Activated CD4-positive, alpha-beta memory T cell treated with anti-CD3 and anti-CD28 coated beads, Interleukin-2, amount 10 ng/mL, durations not matched to agents 7 days and 5 days (primary cell): ENCODE measurements at regions not wholly inside any gene's neighbourhood (a gene's known extent, or its start where the extent isn't known, plus 50 kb on each side); places are given as distances from the start of the nearest gene placed in this dataset.
"Not testable (repeated sequence)": the region's sequence is repeated elsewhere in the genome, so short reads cannot be mapped to it uniquely, and the experiment has no call there.

Experiments
- CTCF ChIA-PET: fragments of 350-600 bp; sonication (Branson Sonifier 250); formaldehyde crosslinking; loops from one replicate; lab custom pipeline; 2021; ENCODE audit warnings: antibody characterized with exemption, inconsistent platforms; lab: Charles Lee
- POLR2A ChIA-PET: fragments of 350-600 bp; sonication (Branson Sonifier 250); formaldehyde crosslinking; loops from one replicate; lab custom pipeline; 2021; ENCODE audit warnings: antibody characterized with exemption; lab: Charles Lee
- DNase-seq: peaks from one replicate; pipeline ENCODE4 v3.0.0-alpha.2; 2020
- H3K27ac Mint-ChIP-seq: one replicate; pipeline ENCODE4 v1.8.0; 2021; ENCODE audit warnings: mild to moderate bottlenecking, mixed read lengths
- H3K27me3 Mint-ChIP-seq: one replicate; pipeline ENCODE4 v1.8.0; 2021; ENCODE audit warnings: mixed read lengths
- H3K36me3 Mint-ChIP-seq: one replicate; pipeline ENCODE4 v1.8.0; 2021; ENCODE audit warnings: low read depth, mixed read lengths
- H3K4me1 Mint-ChIP-seq: one replicate; pipeline ENCODE4 v1.8.0; 2021; ENCODE audit warnings: mixed read lengths
- H3K4me3 Mint-ChIP-seq: one replicate; pipeline ENCODE4 v1.8.0; 2021; ENCODE audit warnings: mild to moderate bottlenecking, mixed read lengths
- H3K9me3 Mint-ChIP-seq: one replicate; pipeline ENCODE4 v1.8.0; 2021; ENCODE audit warnings: mixed read lengths

DNA sequence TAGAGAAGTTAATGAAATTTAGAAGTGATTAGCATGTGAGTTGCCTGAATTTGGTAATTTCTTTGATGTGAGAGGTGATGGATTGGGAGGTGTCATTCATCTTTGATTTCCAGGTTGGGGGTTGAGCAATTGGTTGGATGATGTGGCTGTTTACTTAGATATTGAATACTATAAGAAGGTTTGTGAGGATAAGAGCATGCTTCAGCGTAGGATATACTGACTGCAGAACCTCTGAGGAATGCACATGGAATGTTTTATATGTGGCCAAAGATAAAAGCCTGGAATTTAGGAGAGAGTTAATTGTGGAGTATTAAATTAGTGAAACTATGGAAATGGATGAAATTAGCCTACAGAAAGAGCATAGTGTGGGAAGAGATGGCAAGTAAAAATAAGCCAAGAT, 165.4 kb upstream of the MAD2L1 start:
- ChIA-PET POLR2A (no interaction called here), CTCF (no interaction called here)
- no peak overlapping the region for H3K27ac Mint-ChIP-seq
- no peaks in the 10 kb centered on the region for H3K4me1 Mint-ChIP-seq
- DNase-seq, result no peak
- H3K27me3 Mint-ChIP-seq, result peaks cover 3% of the 10 kb centered on the region
- no peaks in the 10 kb centered on the region for H3K36me3 Mint-ChIP-seq
- H3K9me3 Mint-ChIP-seq, result no peaks in the 10 kb centered on the region
- H3K4me3 Mint-ChIP-seq, result no peak overlapping the region

DNA sequence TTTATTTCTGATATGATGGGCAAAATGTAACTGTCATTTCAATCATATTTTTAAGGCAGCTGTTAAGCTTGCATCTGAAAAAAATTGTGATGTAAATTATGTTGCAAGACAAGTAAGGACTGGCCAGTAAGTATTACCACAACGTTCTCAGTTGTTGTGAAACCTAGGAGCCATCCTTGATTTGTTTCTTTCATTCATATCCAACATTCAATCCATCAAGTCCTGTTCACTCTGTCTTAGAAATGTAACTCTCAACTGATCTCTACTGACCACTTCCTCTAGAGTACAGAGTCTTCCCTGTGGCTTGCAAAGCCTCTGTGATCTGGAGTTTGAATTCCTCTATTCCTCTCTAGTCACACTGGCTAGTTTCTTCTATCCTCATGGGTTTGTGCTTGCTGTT, 161.4 kb upstream of the MAD2L1 start:
- no peak overlapping the region for H3K4me3 Mint-ChIP-seq
- no peaks in the 10 kb centered on the region for H3K9me3 Mint-ChIP-seq
- no peaks in the 10 kb centered on the region for H3K4me1 Mint-ChIP-seq
- DNase-seq, result no peak
- ChIA-PET POLR2A (no interaction called here), CTCF (no interaction called here)
- H3K27ac Mint-ChIP-seq, result no peak overlapping the region
- no peaks in the 10 kb centered on the region for H3K36me3 Mint-ChIP-seq
- peaks cover 3% of the 10 kb centered on the region for H3K27me3 Mint-ChIP-seq

- no peaks in the 10 kb centered on the region for H3K36me3 Mint-ChIP-seq
- no peaks in the 10 kb centered on the region for H3K9me3 Mint-ChIP-seq
- no peak overlapping the region for H3K27ac Mint-ChIP-seq
- ChIA-PET CTCF (no interaction called here), POLR2A (no interaction called here)
- no peak for DNase-seq
- no peak overlapping the region for H3K4me3 Mint-ChIP-seq
- peaks cover 3% of the 10 kb centered on the region for H3K27me3 Mint-ChIP-seq
- H3K4me1 Mint-ChIP-seq, result no peaks in the 10 kb centered on the region
Measured at GRCh38 chr4:120227554-120227953, 160.9 kb upstream of the MAD2L1 start.

DNA sequence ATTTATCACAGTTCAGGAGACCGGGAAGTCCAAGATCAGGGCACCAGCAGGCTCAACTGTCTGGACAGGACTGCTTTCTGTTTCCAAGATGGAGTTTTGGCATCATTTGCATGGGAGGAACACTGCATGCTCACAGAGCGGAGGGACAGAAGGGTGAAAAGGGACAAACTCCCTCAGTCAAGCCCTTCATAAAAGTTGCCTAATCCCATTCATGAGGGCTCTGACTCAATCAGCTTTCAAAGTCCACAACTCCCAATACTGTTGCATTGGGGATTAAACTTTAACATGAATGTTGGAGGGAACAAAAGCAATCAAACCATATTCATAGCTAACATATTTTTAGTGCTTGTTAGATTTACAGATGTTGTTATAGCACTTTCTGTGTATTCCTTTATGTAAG, 158.9 kb upstream of the MAD2L1 start:
- Mint-ChIP-seq H3K27ac (no peak overlapping the region), H3K4me3 (no peak overlapping the region)

GRCh38 chr4:120218981-120219380, 152.3 kb upstream of the MAD2L1 start:
- CTCF ChIA-PET, result no interaction called here
- H3K4me1 Mint-ChIP-seq, result no peaks in the 10 kb centered on the region

More for the DNA sequence above, 158.9 kb upstream of the MAD2L1 start:
- peaks cover 3% of the 10 kb centered on the region for H3K27me3 Mint-ChIP-seq
- H3K9me3 Mint-ChIP-seq, result no peaks in the 10 kb centered on the region
- POLR2A ChIA-PET, result no interaction called here
- H3K4me1 Mint-ChIP-seq, result no peaks in the 10 kb centered on the region
- no peaks in the 10 kb centered on the region for H3K36me3 Mint-ChIP-seq
- CTCF ChIA-PET, result no interaction called here
- DNase-seq, result no peak

GRCh38 chr4:120215350-120215749, 148.7 kb upstream of the MAD2L1 start:
- no peak overlapping the region for H3K4me3 Mint-ChIP-seq
- H3K9me3 Mint-ChIP-seq, result no peaks in the 10 kb centered on the region
- H3K27ac Mint-ChIP-seq, result no peak overlapping the region
- CTCF ChIA-PET, result no interaction called here
- H3K4me1 Mint-ChIP-seq, result no peaks in the 10 kb centered on the region
- no peaks in the 10 kb centered on the region for H3K36me3 Mint-ChIP-seq
- POLR2A ChIA-PET, result no interaction called here
- H3K27me3 Mint-ChIP-seq, result no peaks in the 10 kb centered on the region
- DNase-seq, result no peak

More at GRCh38 chr4:120218981-120219380, 152.3 kb upstream of the MAD2L1 start:
- no peaks in the 10 kb centered on the region for H3K36me3 Mint-ChIP-seq
- H3K27ac Mint-ChIP-seq, result no peak overlapping the region
- POLR2A ChIA-PET, result no interaction called here
- H3K9me3 Mint-ChIP-seq, result no peaks in the 10 kb centered on the region
- no peak overlapping the region for H3K4me3 Mint-ChIP-seq
- DNase-seq, result no peak
- H3K27me3 Mint-ChIP-seq, result no peaks in the 10 kb centered on the region

- Mint-ChIP-seq H3K36me3 (no peaks in the 10 kb centered on the region), H3K4me1 (no peaks in the 10 kb centered on the region), H3K27ac (no peak overlapping the region), H3K9me3 (no peaks in the 10 kb centered on the region), H3K4me3 (no peak overlapping the region), H3K27me3 (no peaks in the 10 kb centered on the region)
- no peak for DNase-seq
- ChIA-PET POLR2A (no interaction called here), CTCF (no interaction called here)
Measured at GRCh38 chr4:120211408-120212015, 144.9 kb upstream of the MAD2L1 start.

DNA sequence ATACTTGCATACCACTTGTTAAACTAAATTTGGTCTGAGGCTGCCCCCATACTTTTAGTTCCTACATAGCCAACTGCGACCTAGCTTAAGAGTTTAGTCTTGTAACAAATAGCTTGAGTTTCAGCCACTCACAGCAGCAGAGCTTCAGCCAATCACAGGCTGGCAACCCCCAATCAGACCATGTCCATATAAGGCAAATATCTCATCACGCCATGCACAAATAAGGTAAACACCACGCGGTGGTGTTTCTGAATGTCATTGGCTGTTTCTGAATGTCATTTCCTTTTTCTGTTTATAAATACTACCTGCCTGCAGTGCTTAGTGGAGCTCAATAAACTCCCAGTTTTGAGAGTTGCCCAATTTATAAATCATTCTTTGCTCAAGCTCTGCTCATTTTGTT, 143.1 kb upstream of the MAD2L1 start:
- no peaks in the 10 kb centered on the region for H3K36me3 Mint-ChIP-seq
- H3K27me3 Mint-ChIP-seq, result no peaks in the 10 kb centered on the region
- H3K27ac Mint-ChIP-seq, result no peak overlapping the region
- CTCF ChIA-PET, result no interaction called here
- H3K9me3 Mint-ChIP-seq, result peaks cover 1% of the 10 kb centered on the region
- DNase-seq, result no peak
- no peaks in the 10 kb centered on the region for H3K4me1 Mint-ChIP-seq
- POLR2A ChIA-PET, result no interaction called here
- no peak overlapping the region for H3K4me3 Mint-ChIP-seq

DNA sequence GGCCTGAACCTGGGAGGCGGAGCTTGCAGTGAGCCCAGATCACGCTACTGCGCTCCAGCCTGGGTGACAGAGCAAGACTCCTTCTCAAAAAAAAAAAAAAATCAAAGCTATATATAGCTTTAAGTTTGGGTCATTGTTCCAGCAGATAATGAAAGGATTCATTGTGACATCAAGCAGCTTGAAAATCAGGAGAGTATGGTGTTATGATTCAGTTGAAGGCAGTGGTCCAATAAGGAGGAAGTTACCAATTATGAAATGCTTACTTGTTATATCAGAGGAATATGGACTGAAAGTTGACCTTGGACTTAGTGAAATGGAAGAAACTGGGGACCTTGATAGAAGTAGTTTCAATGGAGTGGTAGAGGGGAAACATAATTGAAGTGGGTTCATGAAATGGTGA, 140.4 kb upstream of the MAD2L1 start:
- ChIA-PET CTCF (no interaction called here), POLR2A (no interaction called here)
- H3K27me3 Mint-ChIP-seq, result no peaks in the 10 kb centered on the region
- no peak overlapping the region for H3K27ac Mint-ChIP-seq
- no peak overlapping the region for H3K4me3 Mint-ChIP-seq
- H3K9me3 Mint-ChIP-seq, result peaks cover 2% of the 10 kb centered on the region
- no peaks in the 10 kb centered on the region for H3K36me3 Mint-ChIP-seq
- DNase-seq, result no peak
- H3K4me1 Mint-ChIP-seq, result no peaks in the 10 kb centered on the region

- Mint-ChIP-seq H3K36me3 (no peaks in the 10 kb centered on the region), H3K4me3 (no peak overlapping the region), H3K27ac (no peak overlapping the region), H3K9me3 (peaks cover 2% of the 10 kb centered on the region), H3K27me3 (peaks cover 1% of the 10 kb centered on the region), H3K4me1 (no peaks in the 10 kb centered on the region)
- DNase-seq, result no peak
- ChIA-PET POLR2A (no interaction called here), CTCF (no interaction called here)
Measured at GRCh38 chr4:120202222-120202621, 135.6 kb upstream of the MAD2L1 start.

DNA sequence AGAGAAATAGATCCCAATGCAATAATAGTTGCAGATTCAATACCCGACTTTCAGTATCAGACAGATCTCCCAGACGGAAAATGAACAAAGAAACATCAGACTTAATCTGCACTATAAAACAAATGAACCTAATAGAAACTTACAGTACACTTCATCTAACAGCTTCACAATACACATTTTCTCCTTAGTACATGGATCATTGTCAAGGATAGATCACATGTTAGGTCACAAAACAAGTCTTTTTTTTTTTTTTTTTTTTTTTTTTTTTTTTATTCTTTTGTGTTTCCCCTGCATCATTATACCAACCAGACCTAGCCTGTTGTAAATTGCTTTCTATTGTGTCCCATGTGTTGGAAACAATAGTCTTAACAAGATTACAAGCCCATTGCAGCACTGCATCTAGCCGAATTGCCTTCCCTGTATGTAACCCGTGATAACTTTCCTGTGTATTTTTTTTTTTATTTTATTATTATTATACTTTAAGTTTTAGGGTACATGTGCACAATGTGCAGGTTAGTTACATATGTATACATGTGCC, 134.0 kb upstream of the MAD2L1 start:
- H3K27ac Mint-ChIP-seq, H3K36me3 Mint-ChIP-seq, H3K27me3 Mint-ChIP-seq, DNase-seq, POLR2A ChIA-PET, CTCF ChIA-PET, H3K4me3 Mint-ChIP-seq, H3K4me1 Mint-ChIP-seq, H3K9me3 Mint-ChIP-seq: not testable (repeated sequence)

GRCh38 chr4:120198411-120198810, 131.8 kb upstream of the MAD2L1 start:
- CTCF ChIA-PET, result no interaction called here
- H3K27ac Mint-ChIP-seq, result no peak overlapping the region
- POLR2A ChIA-PET, result no interaction called here
- H3K9me3 Mint-ChIP-seq, result no peaks in the 10 kb centered on the region
- H3K36me3 Mint-ChIP-seq, result no peaks in the 10 kb centered on the region
- DNase-seq, result no peak
- no peak overlapping the region for H3K4me3 Mint-ChIP-seq
- H3K4me1 Mint-ChIP-seq, result no peaks in the 10 kb centered on the region
- peaks cover 1% of the 10 kb centered on the region for H3K27me3 Mint-ChIP-seq

- Mint-ChIP-seq H3K27ac (no peak overlapping the region), H3K4me3 (no peak overlapping the region), H3K36me3 (no peaks in the 10 kb centered on the region), H3K27me3 (peaks cover 5% of the 10 kb centered on the region), H3K9me3 (no peaks in the 10 kb centered on the region), H3K4me1 (no peaks in the 10 kb centered on the region)
- POLR2A ChIA-PET, result no interaction called here
- CTCF ChIA-PET, result no interaction called here
- DNase-seq, result no peak
Measured at GRCh38 chr4:120177603-120178002, 111.0 kb upstream of the MAD2L1 start.

- ChIA-PET POLR2A (no interaction called here), CTCF (no interaction called here)
Measured at GRCh38 chr4:120175272-120175671, 108.6 kb upstream of the MAD2L1 start.

More at GRCh38 chr4:120175272-120175671, 108.6 kb upstream of the MAD2L1 start:
- Mint-ChIP-seq H3K36me3 (no peaks in the 10 kb centered on the region), H3K27me3 (peaks cover 5% of the 10 kb centered on the region), H3K4me3 (no peak overlapping the region), H3K27ac (no peak overlapping the region), H3K9me3 (no peaks in the 10 kb centered on the region), H3K4me1 (no peaks in the 10 kb centered on the region)
- DNase-seq, result no peak
